H9 (cell line): ENCODE measurements at regions not wholly inside any gene's neighbourhood (a gene's known extent, or its start where the extent isn't known, plus 50 kb on each side); places are given as distances from the start of the nearest gene placed in this dataset.

ENCODE experiments used
- DNase-seq: peaks from one replicate; pipeline ENCODE4 v3.0.0-alpha.2; 2017
- H2AFZ ChIP-seq: one replicate; pipeline ENCODE4 v1.6.1; 2013; ENCODE audit warnings: mild to moderate bottlenecking, low read length, control low read depth, moderate library complexity
- H2AK5ac ChIP-seq: 2 replicates; pipeline ENCODE4 v1.6.1; 2013; ENCODE audit warnings: low read length, control low read depth, mixed read lengths; ENCODE audit not compliant: insufficient read length
- H2BK120ac ChIP-seq: one replicate; pipeline ENCODE4 v1.6.1; 2013; ENCODE audit warnings: low read depth, mild to moderate bottlenecking, low read length, control low read depth, inconsistent platforms; ENCODE audit not compliant: poor library complexity, severe bottlenecking
- H2BK12ac ChIP-seq: 2 replicates; pipeline ENCODE4 v1.6.1; 2013; ENCODE audit warnings: low read length, control low read depth, mixed read lengths, low read depth; ENCODE audit not compliant: insufficient read length
- H2BK15ac ChIP-seq: 2 replicates; pipeline ENCODE4 v1.6.1; 2013; ENCODE audit warnings: low read depth, low read length, control low read depth
- H2BK20ac ChIP-seq: one replicate; pipeline ENCODE4 v1.6.1; 2013; ENCODE audit warnings: low read depth, mild to moderate bottlenecking, low read length, control low read depth, inconsistent platforms; ENCODE audit not compliant: poor library complexity, severe bottlenecking
- H2BK5ac ChIP-seq: 2 replicates; pipeline ENCODE4 v1.6.1; 2013; ENCODE audit warnings: low read length, control low read depth, mixed read lengths; ENCODE audit not compliant: insufficient read length
- H3K14ac ChIP-seq: 2 replicates; pipeline ENCODE4 v1.6.1; 2013; ENCODE audit warnings: low read length, control low read depth; ENCODE audit not compliant: insufficient read depth
- H3K18ac ChIP-seq: 2 replicates; pipeline ENCODE4 v1.6.1; 2013; ENCODE audit warnings: low read depth, mild to moderate bottlenecking, mixed read lengths, low read length, control low read depth; ENCODE audit not compliant: insufficient read length
- H3K23ac ChIP-seq: 2 replicates; pipeline ENCODE4 v1.6.1; 2013; ENCODE audit warnings: low read length, control low read depth, mixed read lengths, low read depth; ENCODE audit not compliant: insufficient read length
- H3K23me2 ChIP-seq: 2 replicates; pipeline ENCODE4 v1.6.1; 2013; ENCODE audit warnings: low read depth, mild to moderate bottlenecking, mixed read lengths, low read length, control low read depth; ENCODE audit not compliant: insufficient read length, poor library complexity, severe bottlenecking
- H3K27ac ChIP-seq: 2 replicates; pipeline ENCODE4 v1.5.1; 2013; ENCODE audit warnings: low read length, control low read depth, mixed read lengths, low read depth; ENCODE audit not compliant: insufficient read length
- H3K27me3 ChIP-seq: 2 replicates; pipeline ENCODE4 v1.6.1; 2013; ENCODE audit warnings: low read length, control low read depth, inconsistent platforms; ENCODE audit not compliant: insufficient read depth
- H3K4ac ChIP-seq: 2 replicates; pipeline ENCODE4 v1.6.1; 2013; ENCODE audit warnings: low read depth, mild to moderate bottlenecking, control low read depth, inconsistent platforms, low read length, moderate library complexity
- H3K4me1 ChIP-seq: 2 replicates; pipeline ENCODE4 v1.6.1; 2013; ENCODE audit warnings: low read length, control low read depth, inconsistent platforms; ENCODE audit not compliant: insufficient read depth
- H3K4me2 ChIP-seq: 2 replicates; pipeline ENCODE4 v1.6.1; 2013; ENCODE audit warnings: low read length, control low read depth, mixed read lengths; ENCODE audit not compliant: insufficient read length, insufficient read depth
- H3K56ac ChIP-seq: 2 replicates; pipeline ENCODE4 v1.6.1; 2013; ENCODE audit warnings: low read depth, mild to moderate bottlenecking, mixed read lengths, low read length, control low read depth; ENCODE audit not compliant: insufficient read length
- H3K79me1 ChIP-seq: 2 replicates; pipeline ENCODE4 v1.6.1; 2013; ENCODE audit warnings: low read depth, mild to moderate bottlenecking, moderate library complexity, low read length, control low read depth, inconsistent platforms; ENCODE audit not compliant: insufficient read depth, poor library complexity, severe bottlenecking
- H3K79me2 ChIP-seq: 2 replicates; pipeline ENCODE4 v1.6.1; 2013; ENCODE audit warnings: low read length, control low read depth, inconsistent platforms; ENCODE audit not compliant: insufficient read depth
- H3K9ac ChIP-seq: 2 replicates; pipeline ENCODE4 v1.6.1; 2013; ENCODE audit warnings: low read length, control low read depth, mixed read lengths; ENCODE audit not compliant: insufficient read length; ENCODE audit errors: extremely low read depth
- H3K9me3 ChIP-seq: one replicate; pipeline ENCODE4 v1.6.1; 2013; ENCODE audit warnings: low read depth, low read length, inconsistent platforms; ENCODE audit not compliant: control insufficient read depth
- H3T11ph ChIP-seq: one replicate; pipeline ENCODE4 v1.6.1; 2013; ENCODE audit warnings: mild to moderate bottlenecking, low read length, control low read depth, inconsistent platforms
- H4K20me1 ChIP-seq: one replicate; pipeline ENCODE4 v1.6.1; 2013; ENCODE audit not compliant: control insufficient read depth, insufficient read length, insufficient read depth
- H4K5ac ChIP-seq: 2 replicates; pipeline ENCODE4 v1.6.1; 2013; ENCODE audit warnings: low read depth, mild to moderate bottlenecking, mixed read lengths, low read length, control low read depth; ENCODE audit not compliant: insufficient read length
- H4K8ac ChIP-seq: replicated peaks from 2 replicates; pipeline ENCODE4 v1.6.1; 2013; ENCODE audit warnings: low read length, control low read depth, mixed read lengths, low read depth; ENCODE audit not compliant: insufficient read length
- H4K91ac ChIP-seq: 2 replicates; pipeline ENCODE4 v1.6.1; 2013; ENCODE audit warnings: low read depth, mild to moderate bottlenecking, moderate library complexity, mixed read lengths, low read length, control low read depth; ENCODE audit not compliant: insufficient read length
- H3K27ac Mint-ChIP-seq, 3 experiments: 2 replicates in 2 of 3; 3 replicates in 1 of 3; pipeline ENCODE4 v1.8.0; 2020 to 2021; ENCODE audit warnings: mixed read lengths in 3 of 3, mild to moderate bottlenecking in 1 of 3, moderate library complexity in 1 of 3
- H3K27me3 Mint-ChIP-seq: 2 replicates; pipeline ENCODE4 v1.8.0; 2021; ENCODE audit warnings: low read depth, mild to moderate bottlenecking, moderate library complexity, mixed read lengths
- H3K36me3 Mint-ChIP-seq, 3 experiments: 2 replicates in 2 of 3; 3 replicates in 1 of 3; pipeline ENCODE4 v1.8.0; 2020 to 2021; ENCODE audit warnings: low read depth in 3 of 3, mixed read lengths in 3 of 3; ENCODE audit not compliant: insufficient read depth in 1 of 3
- H3K4me1 Mint-ChIP-seq, 2 experiments: 2 replicates each; pipeline ENCODE4 v1.8.0; 2020; ENCODE audit warnings: mixed read lengths in 2 of 2
- H3K4me3 Mint-ChIP-seq, 2 experiments: 2 replicates in 1 of 2; 3 replicates in 1 of 2; pipeline ENCODE4 v1.8.0; 2020 to 2021; ENCODE audit warnings: mild to moderate bottlenecking in 2 of 2, mixed read lengths in 2 of 2, moderate library complexity in 1 of 2
- H3K9me3 Mint-ChIP-seq, 2 experiments: 2 replicates in 1 of 2; 3 replicates in 1 of 2; pipeline ENCODE4 v1.8.0; 2020; ENCODE audit warnings: mild to moderate bottlenecking in 2 of 2, mixed read lengths in 2 of 2, moderate library complexity in 1 of 2
- CTCF ChIP-seq: fragments of 200-600 bp; sonication (generic); conservative IDR thresholded peaks from 3 replicates; pipeline ENCODE4 v1.8.0; 2021; ENCODE audit warnings: antibody characterized with exemption, mild to moderate bottlenecking
- WGBS: extraction: QIAGEN DNeasy Blood & Tissue Kit; methylation state at CpG from one replicate; pipeline ENCODE4 v1.1.7; 2013; ENCODE audit warnings: missing lambda C conversion rate, low lambda C conversion rate, mixed read lengths; ENCODE audit not compliant: insufficient read length; ENCODE audit errors: extremely low coverage; 5-methylcytosine and 5-hydroxymethylcytosine counted together

- H3K18ac ChIP-seq: no peak overlapping the region
- no peaks in the 10 kb centered on the region for H3K23me2 ChIP-seq
- H3T11ph ChIP-seq: no peak overlapping the region
- H4K5ac ChIP-seq: no peak overlapping the region
- H2BK15ac ChIP-seq: no peak overlapping the region
- peak overlapping the region; percentile 46 for H3K4me2 ChIP-seq
- H4K91ac ChIP-seq: no peak overlapping the region
- Mint-ChIP-seq H3K4me3 (peak overlapping the region; percentile 25 to 61; a peak in 4 of 5 replicates), H3K27me3 (no peaks in the 10 kb centered on the region), H3K27ac (peak overlapping the region; percentile 92 to 97 (median 96)), H3K4me1 (peaks cover 11 to 17% of the 10 kb centered on the region in 2 experiments), H3K9me3 (peaks cover 67 to 73% of the 10 kb centered on the region in 2 experiments), H3K36me3 (peaks cover 26 to 38% (median 36%) of the 10 kb centered on the region in 3 experiments)
- no peak for TF ChIP-seq CTCF
- DNase-seq: no peak
- no CpG with 5 or more reads among the region's 8 CpGs for WGBS
- H3K9me3 ChIP-seq: peaks cover 31% of the 10 kb centered on the region
- H3K14ac ChIP-seq: no peak overlapping the region
- H4K20me1 ChIP-seq: no peaks in the 10 kb centered on the region
- no peak overlapping the region; the same call in 1 of the 2 replicates for H3K4ac ChIP-seq
- no peak overlapping the region for H2BK5ac ChIP-seq
- no peak overlapping the region for H2AK5ac ChIP-seq
- no peak overlapping the region for H3K56ac ChIP-seq
- H3K9ac ChIP-seq: no peak overlapping the region
- H2BK12ac ChIP-seq: no peak overlapping the region
- H3K27me3 ChIP-seq: no peaks in the 10 kb centered on the region
- no peaks in the 10 kb centered on the region for H3K79me2 ChIP-seq
- no peak overlapping the region for H4K8ac ChIP-seq
- H2AFZ ChIP-seq: no peak overlapping the region
- H3K4me1 ChIP-seq: peaks cover 4% of the 10 kb centered on the region; the same call in 1 of the 2 replicates
- H3K23ac ChIP-seq: no peak overlapping the region
- H3K27ac ChIP-seq: peak overlapping the region; percentile 83
- no peak overlapping the region for H2BK20ac ChIP-seq
- peak overlapping the region; percentile 38 for H2BK120ac ChIP-seq
- H3K79me1 ChIP-seq: no peaks in the 10 kb centered on the region
Observed at GRCh38 chrX:13151828-13152517, 107.6 kb upstream of the FAM9C start.
